PC-3 (cell line): ENCODE measurements at regions not wholly inside any gene's neighbourhood (a gene's known extent, or its start where the extent isn't known, plus 50 kb on each side); places are given as distances from the start of the nearest gene placed in this dataset.

Experiments
- ATAC-seq: fragments of 200-7000 bp; cut with Tn5 transposase; 2 replicates; pipeline ENCODE4 v1.9.1; 2020; ENCODE audit warnings: mild to moderate bottlenecking, moderate library complexity
- BruUV-seq: library from RNA; stranded (reverse); fragments of 400-500 nt; replicated peaks from 2 replicates; lab custom pipeline; 2021; lab: Mats Ljungman, UMichigan
- CTCF ChIA-PET: fragments of 300-600 bp; sonication (Branson Sonifier 250); formaldehyde crosslinking; loops from one replicate; lab custom pipeline; 2022; ENCODE audit warnings: antibody characterized with exemption; lab: Charles Lee
- POLR2A ChIA-PET: fragments of 300-600 bp; sonication (Branson Sonifier 250); formaldehyde crosslinking; loops from one replicate; lab custom pipeline; 2022; ENCODE audit warnings: antibody characterized with exemption; ENCODE audit not compliant: unreplicated experiment; lab: Charles Lee
- DNase-seq: peaks from one replicate; pipeline ENCODE4 v3.0.0-alpha.2; 2015
- H2AFZ ChIP-seq: fragments of 300-600 bp; sonication (generic); 2 replicates; pipeline ENCODE4 v1.6.0; 2016; ENCODE audit warnings: antibody characterized with exemption, low read length
- H3F3A ChIP-seq: fragments of 300-600 bp; sonication (generic); one replicate; pipeline ENCODE4 v1.6.0; 2017; ENCODE audit warnings: antibody characterized with exemption, low read length, control low read depth, mild to moderate bottlenecking; ENCODE audit not compliant: unreplicated experiment
- H3K27ac ChIP-seq: fragments of 300-600 bp; sonication (generic); 2 replicates; pipeline ENCODE4 v1.5.1; 2016; ENCODE audit warnings: mild to moderate bottlenecking, low read length
- H3K27me3 ChIP-seq: fragments of 300-600 bp; sonication (generic); 2 replicates; pipeline ENCODE4 v1.6.1; 2016; ENCODE audit warnings: low read length, mixed read lengths
- H3K36me3 ChIP-seq: fragments of 300-600 bp; sonication (generic); 2 replicates; pipeline ENCODE4 v1.6.1; 2016; ENCODE audit warnings: low read depth, mixed run types, low read length, mixed read lengths
- H3K4me1 ChIP-seq: fragments of 300-600 bp; sonication (generic); 2 replicates; pipeline ENCODE4 v1.5.1; 2016; ENCODE audit warnings: low read length; ENCODE audit not compliant: insufficient read depth
- H3K4me2 ChIP-seq: fragments of 300-600 bp; sonication (generic); 2 replicates; pipeline ENCODE4 v1.6.0; 2016; ENCODE audit warnings: low read length
- H3K4me3 ChIP-seq: fragments of 300-600 bp; sonication (generic); 2 replicates; pipeline ENCODE4 v1.5.1; 2016; ENCODE audit warnings: mild to moderate bottlenecking, low read length, mixed read lengths
- H3K79me2 ChIP-seq: fragments of 300-600 bp; sonication (generic); 2 replicates; pipeline ENCODE4 v1.6.1; 2017; ENCODE audit warnings: low read length, mixed read lengths
- H3K9ac ChIP-seq: fragments of 300-600 bp; sonication (generic); 2 replicates; pipeline ENCODE4 v1.6.0; 2016; ENCODE audit warnings: mild to moderate bottlenecking, low read length
- H3K9me2 ChIP-seq: fragments of 300-600 bp; sonication (generic); replicated peaks from 2 replicates; pipeline ENCODE4 v1.6.1; 2016; ENCODE audit warnings: mixed run types, low read length, mixed read lengths
- H3K9me3 ChIP-seq: fragments of 300-600 bp; sonication (generic); 2 replicates; pipeline ENCODE4 v1.6.1; 2016; ENCODE audit warnings: low read length, mixed read lengths
- H4K20me1 ChIP-seq: fragments of 300-600 bp; sonication (generic); 2 replicates; pipeline ENCODE4 v1.6.1; 2016; ENCODE audit warnings: low read length, mixed read lengths
- EZH2 ChIP-seq: fragments of 300-600 bp; sonication (generic); IDR thresholded peaks from one replicate; pipeline ENCODE4 v1.6.1; 2017; ENCODE audit warnings: antibody characterized with exemption, mild to moderate bottlenecking, low read length; ENCODE audit not compliant: unreplicated experiment
- EZH2phosphoT487 ChIP-seq: fragments of 300-600 bp; sonication (generic); IDR thresholded peaks from 2 replicates; pipeline ENCODE4 v1.6.1; 2018; ENCODE audit warnings: mild to moderate bottlenecking, antibody characterized with exemption, low read length, borderline replicate concordance
- intact Hi-C: fragments of 100-400 bp; cut with micrococcal nuclease; formaldehyde crosslinking; loops from 2 replicates; pipeline ENCODE4 v1.9.0; 2023
- TF ChIP-seq, protein P1 (sequence below): fragments of 300-600 bp; sonication (generic); conservative IDR thresholded peaks from 2 replicates; pipeline ENCODE4 v1.5.1; 2017; ENCODE audit warnings: antibody characterized with exemption, low read depth, mild to moderate bottlenecking, low read length

DNA sequence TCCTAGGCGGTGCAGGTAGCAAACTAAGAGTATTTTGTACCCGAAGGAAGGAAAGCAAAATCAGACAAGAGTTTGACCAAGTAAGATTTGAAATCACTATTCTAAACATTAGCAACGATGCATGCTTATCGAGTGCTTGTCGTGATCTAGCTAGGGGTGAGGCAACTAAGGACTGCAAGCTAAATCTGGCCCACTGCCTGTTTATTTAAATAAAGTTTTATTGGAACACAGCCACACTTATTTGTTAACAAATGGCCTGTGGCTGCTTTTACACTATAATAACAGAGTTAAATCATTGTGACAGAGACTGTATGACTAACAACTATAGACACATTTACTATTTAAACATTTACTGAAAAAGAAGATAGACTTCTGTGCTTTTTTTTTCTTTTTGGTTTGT lies 983.6 kb downstream of the VRK1 start:
- no TSS peak for BruUV-seq
- ChIA-PET CTCF (no interaction called here), POLR2A (no interaction called here)
- Histone ChIP-seq H3K4me3 (no peak overlapping the region), H3K9me2 (no peaks in the 10 kb centered on the region), H3K9me3 (no peaks in the 10 kb centered on the region), H3K36me3 (no peaks in the 10 kb centered on the region), H3K79me2 (no peaks in the 10 kb centered on the region), H3F3A (no peaks in the 10 kb centered on the region), H4K20me1 (no peaks in the 10 kb centered on the region), H3K4me2 (no peak overlapping the region), H3K4me1 (peaks cover 3% of the 10 kb centered on the region; the same call in 1 of the 2 replicates), H3K27me3 (no peaks in the 10 kb centered on the region), H3K27ac (no peak overlapping the region), H3K9ac (no peak overlapping the region), H2AFZ (no peak overlapping the region)
- TF ChIP-seq EZH2 (no peak), EZH2phosphoT487 (no peak)
- TF ChIP-seq, protein P1, sequence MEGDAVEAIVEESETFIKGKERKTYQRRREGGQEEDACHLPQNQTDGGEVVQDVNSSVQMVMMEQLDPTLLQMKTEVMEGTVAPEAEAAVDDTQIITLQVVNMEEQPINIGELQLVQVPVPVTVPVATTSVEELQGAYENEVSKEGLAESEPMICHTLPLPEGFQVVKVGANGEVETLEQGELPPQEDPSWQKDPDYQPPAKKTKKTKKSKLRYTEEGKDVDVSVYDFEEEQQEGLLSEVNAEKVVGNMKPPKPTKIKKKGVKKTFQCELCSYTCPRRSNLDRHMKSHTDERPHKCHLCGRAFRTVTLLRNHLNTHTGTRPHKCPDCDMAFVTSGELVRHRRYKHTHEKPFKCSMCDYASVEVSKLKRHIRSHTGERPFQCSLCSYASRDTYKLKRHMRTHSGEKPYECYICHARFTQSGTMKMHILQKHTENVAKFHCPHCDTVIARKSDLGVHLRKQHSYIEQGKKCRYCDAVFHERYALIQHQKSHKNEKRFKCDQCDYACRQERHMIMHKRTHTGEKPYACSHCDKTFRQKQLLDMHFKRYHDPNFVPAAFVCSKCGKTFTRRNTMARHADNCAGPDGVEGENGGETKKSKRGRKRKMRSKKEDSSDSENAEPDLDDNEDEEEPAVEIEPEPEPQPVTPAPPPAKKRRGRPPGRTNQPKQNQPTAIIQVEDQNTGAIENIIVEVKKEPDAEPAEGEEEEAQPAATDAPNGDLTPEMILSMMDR = no peak
- DNase-seq (peak; percentile 8), ATAC-seq (no peak)
- intact Hi-C loops = no loop called here

DNA sequence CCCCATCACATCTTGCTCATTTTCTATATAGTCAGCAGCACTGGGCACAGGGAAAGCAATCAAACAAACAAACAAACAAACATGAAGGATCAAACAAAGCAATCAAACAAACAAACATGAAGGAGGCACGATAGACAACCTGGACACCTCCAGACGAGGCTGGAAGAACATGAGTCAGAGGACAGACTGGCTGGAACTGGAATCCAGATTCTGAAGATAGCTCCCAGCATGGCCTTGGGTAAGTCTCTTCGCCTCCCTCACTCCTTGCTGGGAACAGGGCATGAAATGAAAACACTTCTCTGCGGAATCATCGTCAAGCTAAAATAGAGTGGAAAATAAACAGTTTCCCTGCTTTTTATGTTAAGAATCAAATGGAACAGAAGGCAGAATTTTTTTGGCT lies 984.8 kb downstream of the VRK1 start:
- no TSS peak for BruUV-seq
- no peak overlapping the region for H2AFZ ChIP-seq

DNA sequence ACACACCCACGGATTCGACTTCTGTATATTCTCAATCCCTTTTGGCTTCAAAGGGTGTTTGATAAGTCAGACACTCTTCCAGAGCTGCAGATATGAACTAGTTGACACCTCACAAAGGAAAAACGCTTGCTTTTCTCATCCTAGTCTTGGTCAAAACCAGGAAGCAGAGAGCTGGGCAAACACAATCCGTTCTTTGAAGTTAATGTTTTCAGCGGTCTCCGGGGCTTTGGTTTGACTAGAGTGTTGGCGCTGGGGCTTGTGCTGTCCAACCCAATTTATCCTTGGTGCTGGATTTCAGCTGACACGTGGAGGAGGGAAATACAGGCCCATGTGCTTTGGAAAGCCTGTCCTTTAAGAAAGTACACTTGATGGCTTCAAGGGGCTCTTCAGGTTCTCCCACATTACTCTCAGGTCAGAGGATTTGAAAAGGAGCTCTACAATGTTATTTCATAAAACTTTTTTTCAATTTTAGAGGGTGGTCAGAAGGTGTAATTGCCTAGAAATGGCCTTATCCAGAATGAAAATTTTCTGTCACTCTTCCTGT lies 985.8 kb downstream of the VRK1 start:
- ChIA-PET CTCF (no interaction called here), POLR2A (no interaction called here)
- Histone ChIP-seq H3K79me2 (no peaks in the 10 kb centered on the region), H3F3A (no peaks in the 10 kb centered on the region), H3K4me1 (no peaks in the 10 kb centered on the region), H3K9me2 (no peaks in the 10 kb centered on the region), H3K4me3 (no peak overlapping the region), H3K9ac (no peak overlapping the region), H3K27ac (no peak overlapping the region), H4K20me1 (no peaks in the 10 kb centered on the region), H3K36me3 (no peaks in the 10 kb centered on the region), H2AFZ (no peak overlapping the region), H3K9me3 (no peaks in the 10 kb centered on the region), H3K27me3 (no peaks in the 10 kb centered on the region), H3K4me2 (no peak overlapping the region)
- ATAC-seq = no peak
- BruUV-seq = no TSS peak
- TF ChIP-seq EZH2phosphoT487 = no peak
- TF ChIP-seq, protein P1 = no peak
- TF ChIP-seq EZH2 = no peak
- intact Hi-C loops = no loop called here
- DNase-seq = no peak

More for the DNA sequence above, 984.8 kb downstream of the VRK1 start:
- TF ChIP-seq, protein P1 = no peak
- TF ChIP-seq EZH2 = no peak
- no peak for TF ChIP-seq EZH2phosphoT487
- H3K27ac ChIP-seq = no peak overlapping the region
- H3K9me3 ChIP-seq = no peaks in the 10 kb centered on the region
- H3K9me2 ChIP-seq = no peaks in the 10 kb centered on the region
- H4K20me1 ChIP-seq = no peaks in the 10 kb centered on the region
- ChIA-PET CTCF (no interaction called here), POLR2A (no interaction called here)
- H3K4me1 ChIP-seq = peaks cover 3% of the 10 kb centered on the region; the same call in 1 of the 2 replicates
- no peaks in the 10 kb centered on the region for H3K27me3 ChIP-seq
- H3F3A ChIP-seq = no peaks in the 10 kb centered on the region
- intact Hi-C loops = no loop called here
- no peaks in the 10 kb centered on the region for H3K36me3 ChIP-seq
- H3K79me2 ChIP-seq = no peaks in the 10 kb centered on the region
- ATAC-seq (no peak), DNase-seq (no peak)
- H3K9ac ChIP-seq = no peak overlapping the region
- no peak overlapping the region for H3K4me2 ChIP-seq
- no peak overlapping the region for H3K4me3 ChIP-seq
